ENCODE measurements at regions not wholly inside any gene's neighbourhood (a gene's known extent, or its start where the extent isn't known, plus 50 kb on each side); places are given as distances from the start of the nearest gene placed in this dataset.

DNA sequence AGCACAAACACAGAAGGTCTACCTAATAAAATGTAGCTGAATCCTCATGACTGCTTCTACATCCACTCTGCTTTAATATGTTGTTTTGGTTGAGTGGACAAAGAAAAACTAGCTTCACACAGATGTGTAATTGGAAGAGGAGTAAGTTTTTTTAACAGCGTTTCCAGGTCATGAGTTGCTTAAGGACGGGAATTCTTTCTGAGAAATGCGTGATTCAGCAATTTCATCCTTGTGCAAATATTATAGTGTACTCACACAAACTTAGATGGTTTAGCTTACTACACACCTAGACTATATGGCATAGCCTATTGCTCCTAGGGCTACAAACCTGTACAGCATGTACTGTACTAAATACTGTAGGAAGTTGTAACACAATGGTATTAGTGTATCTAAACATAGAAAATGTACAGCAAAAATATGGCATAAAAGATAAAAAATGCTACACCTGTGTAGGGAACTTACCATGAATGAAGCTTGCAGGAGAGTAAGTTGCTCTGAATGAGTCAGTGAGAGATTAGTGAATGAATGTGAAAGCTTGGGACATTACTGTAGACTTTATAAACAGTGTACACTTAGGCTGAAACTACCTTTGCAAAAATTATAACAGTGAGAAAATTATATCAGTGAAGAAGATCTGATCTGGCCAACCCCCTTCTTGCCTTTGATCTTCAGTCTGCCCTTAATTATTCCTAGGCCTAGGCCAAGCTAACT lies 70.8 kb upstream of the IL15 start:
- H3K27me3 ChIP-seq (replicated peaks; ENCODE audit: control insufficient read depth, insufficient read depth, low read length, poor library complexity, severe bottlenecking), result no peaks in the 10 kb centered on the region
- no peak for DNase-seq
- no peaks in the 10 kb centered on the region for H3K4me1 ChIP-seq (ENCODE audit: control insufficient read depth, insufficient read depth, low read length, poor library complexity, severe bottlenecking)
- no peaks in the 10 kb centered on the region for H3K36me3 ChIP-seq (ENCODE audit: control insufficient read depth, insufficient read depth, low read length)
- no peak overlapping the region for H3K4me3 ChIP-seq (ENCODE audit: insufficient read depth, low read depth, low read length, poor library complexity, severe bottlenecking)
- H3K9me3 ChIP-seq (ENCODE audit: control insufficient read depth, low read length), result no peaks in the 10 kb centered on the region
- H3K27ac ChIP-seq (ENCODE audit: insufficient read depth, low read length, poor library complexity, severe bottlenecking), result no peak overlapping the region

DNA sequence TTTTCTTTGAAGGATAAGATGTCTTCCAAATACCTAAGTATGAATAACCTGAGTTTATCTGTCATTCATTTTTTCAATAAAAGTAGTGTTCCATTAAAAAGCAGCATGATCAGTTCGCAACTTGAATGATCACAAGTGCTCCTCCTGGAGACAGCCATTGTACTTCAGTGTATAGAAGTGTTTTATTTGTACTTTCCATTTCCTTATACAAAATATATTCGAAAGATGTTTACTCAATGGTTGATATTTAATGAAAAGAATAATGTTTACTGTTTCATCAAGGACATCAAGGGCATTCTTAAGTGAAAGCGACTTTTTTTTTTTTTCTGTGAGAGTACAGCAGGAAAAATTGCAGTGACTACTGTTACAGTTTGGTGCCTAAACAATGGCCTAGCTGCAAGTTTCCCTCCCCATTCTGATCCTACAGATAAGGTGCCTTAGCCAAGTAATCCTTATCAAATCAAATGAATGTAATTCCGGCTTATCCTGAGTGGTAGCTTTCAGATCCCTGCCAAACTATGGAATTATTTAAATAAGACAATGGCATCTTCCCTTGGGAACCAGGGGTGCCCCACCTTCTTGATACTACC lies 69.0 kb upstream of the IL15 start:
- Histone ChIP-seq H3K27me3 (replicated peaks; ENCODE audit: control insufficient read depth, insufficient read depth, low read length, poor library complexity, severe bottlenecking) (no peaks in the 10 kb centered on the region), H3K36me3 (ENCODE audit: control insufficient read depth, insufficient read depth, low read length) (no peaks in the 10 kb centered on the region), H3K9me3 (ENCODE audit: control insufficient read depth, low read length) (no peaks in the 10 kb centered on the region), H3K4me3 (ENCODE audit: insufficient read depth, low read depth, low read length, poor library complexity, severe bottlenecking) (no peak overlapping the region), H3K27ac (ENCODE audit: insufficient read depth, low read length, poor library complexity, severe bottlenecking) (no peak overlapping the region), H3K4me1 (ENCODE audit: control insufficient read depth, insufficient read depth, low read length, poor library complexity, severe bottlenecking) (no peaks in the 10 kb centered on the region)
- DNase-seq, result no peak

DNA sequence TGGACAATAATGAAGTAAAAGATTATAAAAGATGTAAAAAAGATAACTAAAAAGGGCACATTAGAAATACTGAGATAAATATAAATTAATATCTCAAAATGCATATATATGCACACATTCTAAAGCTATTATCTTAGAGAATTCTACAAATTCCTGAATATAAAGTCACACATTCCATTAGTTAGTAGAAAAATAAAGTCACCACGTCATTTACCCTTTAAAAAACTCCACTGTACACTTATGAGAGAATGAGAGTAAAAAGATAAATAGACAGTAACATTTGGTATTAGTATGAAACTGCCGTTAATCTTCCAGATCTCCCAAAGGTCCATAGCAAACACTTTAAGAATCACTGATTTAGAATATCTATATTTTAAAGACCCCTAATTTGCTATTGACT lies 67.2 kb upstream of the IL15 start:
- Histone ChIP-seq H3K4me1 (ENCODE audit: control insufficient read depth, insufficient read depth, low read length, poor library complexity, severe bottlenecking) (no peaks in the 10 kb centered on the region), H3K27ac (ENCODE audit: insufficient read depth, low read length, poor library complexity, severe bottlenecking) (no peak overlapping the region)

DNA sequence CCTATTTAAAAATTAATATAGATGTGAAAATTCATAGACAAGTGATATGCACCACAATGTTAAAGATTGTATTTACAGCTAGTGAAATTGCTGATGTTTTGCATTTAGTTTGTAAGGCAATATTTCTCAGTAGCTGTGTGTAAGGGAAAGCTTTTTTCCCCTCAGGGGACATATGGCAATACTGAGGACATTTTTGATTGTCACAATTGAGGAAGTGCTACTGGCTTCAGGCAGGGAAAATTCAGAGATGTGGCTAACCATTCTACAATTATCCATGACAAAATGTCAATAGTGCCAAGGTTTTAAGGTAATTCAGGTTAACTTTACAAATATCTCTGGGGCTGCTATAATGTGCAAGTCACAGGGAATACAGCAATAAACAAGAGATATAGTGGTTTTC lies 66.1 kb upstream of the IL15 start:
- no peaks in the 10 kb centered on the region for H3K9me3 ChIP-seq (ENCODE audit: control insufficient read depth, low read length)
- DNase-seq, result no peak
- H3K27me3 ChIP-seq (replicated peaks; ENCODE audit: control insufficient read depth, insufficient read depth, low read length, poor library complexity, severe bottlenecking), result no peaks in the 10 kb centered on the region
- no peak overlapping the region for H3K27ac ChIP-seq (ENCODE audit: insufficient read depth, low read length, poor library complexity, severe bottlenecking)
- H3K4me3 ChIP-seq (ENCODE audit: insufficient read depth, low read depth, low read length, poor library complexity, severe bottlenecking), result no peak overlapping the region
- H3K4me1 ChIP-seq (ENCODE audit: control insufficient read depth, insufficient read depth, low read length, poor library complexity, severe bottlenecking), result no peaks in the 10 kb centered on the region
- H3K36me3 ChIP-seq (ENCODE audit: control insufficient read depth, insufficient read depth, low read length), result no peaks in the 10 kb centered on the region

More for the DNA sequence above, 67.2 kb upstream of the IL15 start:
- Histone ChIP-seq H3K9me3 (ENCODE audit: control insufficient read depth, low read length) (no peaks in the 10 kb centered on the region), H3K36me3 (ENCODE audit: control insufficient read depth, insufficient read depth, low read length) (no peaks in the 10 kb centered on the region), H3K27me3 (replicated peaks; ENCODE audit: control insufficient read depth, insufficient read depth, low read length, poor library complexity, severe bottlenecking) (no peaks in the 10 kb centered on the region), H3K4me3 (ENCODE audit: insufficient read depth, low read depth, low read length, poor library complexity, severe bottlenecking) (no peak overlapping the region)
- DNase-seq, result no peak

DNA sequence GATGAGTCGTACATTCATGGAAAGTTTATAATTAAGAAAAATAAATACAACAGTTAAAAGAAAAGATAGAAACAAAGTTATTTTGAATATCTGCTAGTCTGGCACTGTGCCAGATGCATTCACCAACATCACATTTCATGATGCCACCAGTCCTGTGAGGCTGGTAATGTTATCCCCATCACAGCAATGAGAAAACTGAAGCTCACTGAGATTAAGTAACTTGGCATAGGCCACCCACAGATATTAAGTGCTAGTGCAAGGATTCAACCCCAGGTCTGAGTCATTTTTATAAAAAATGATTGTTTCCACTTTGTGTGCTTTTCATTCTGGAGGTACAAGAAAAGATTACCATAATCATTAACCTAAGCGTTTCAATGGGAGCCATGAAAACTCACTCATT lies 65.0 kb upstream of the IL15 start:
- H3K27ac ChIP-seq (ENCODE audit: insufficient read depth, low read length, poor library complexity, severe bottlenecking), result no peak overlapping the region
- H3K4me1 ChIP-seq (ENCODE audit: control insufficient read depth, insufficient read depth, low read length, poor library complexity, severe bottlenecking), result no peaks in the 10 kb centered on the region
- H3K4me3 ChIP-seq (ENCODE audit: insufficient read depth, low read depth, low read length, poor library complexity, severe bottlenecking), result no peak overlapping the region
- DNase-seq, result no peak
- H3K36me3 ChIP-seq (ENCODE audit: control insufficient read depth, insufficient read depth, low read length), result no peaks in the 10 kb centered on the region
- H3K27me3 ChIP-seq (replicated peaks; ENCODE audit: control insufficient read depth, insufficient read depth, low read length, poor library complexity, severe bottlenecking), result no peaks in the 10 kb centered on the region
- H3K9me3 ChIP-seq (ENCODE audit: control insufficient read depth, low read length), result no peaks in the 10 kb centered on the region

DNA sequence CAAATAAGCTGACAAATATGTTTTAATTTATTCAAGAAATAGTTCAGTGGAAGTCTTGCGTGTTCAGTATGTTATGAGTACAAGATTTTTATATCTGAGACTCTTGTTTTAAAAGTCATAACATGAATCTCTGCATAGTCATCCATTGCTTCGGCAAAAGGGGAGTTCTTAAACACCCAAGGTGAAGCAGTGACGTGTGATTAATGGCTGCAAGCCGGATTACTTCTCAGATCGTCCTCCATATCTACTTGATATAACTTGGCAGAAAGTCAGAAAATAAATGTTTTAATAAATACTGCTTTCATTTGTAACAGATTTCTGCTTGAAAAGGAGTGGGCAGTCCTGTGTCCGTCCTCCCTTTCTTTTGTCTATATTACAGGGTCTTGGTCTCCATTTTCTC lies 64.6 kb upstream of the IL15 start:
- H3K4me3 ChIP-seq (ENCODE audit: insufficient read depth, low read depth, low read length, poor library complexity, severe bottlenecking), result no peak overlapping the region
- H3K9me3 ChIP-seq (ENCODE audit: control insufficient read depth, low read length), result no peaks in the 10 kb centered on the region
- no peak for DNase-seq
- H3K36me3 ChIP-seq (ENCODE audit: control insufficient read depth, insufficient read depth, low read length), result no peaks in the 10 kb centered on the region
- no peak overlapping the region for H3K27ac ChIP-seq (ENCODE audit: insufficient read depth, low read length, poor library complexity, severe bottlenecking)
- H3K27me3 ChIP-seq (replicated peaks; ENCODE audit: control insufficient read depth, insufficient read depth, low read length, poor library complexity, severe bottlenecking), result no peaks in the 10 kb centered on the region
- H3K4me1 ChIP-seq (ENCODE audit: control insufficient read depth, insufficient read depth, low read length, poor library complexity, severe bottlenecking), result no peaks in the 10 kb centered on the region

DNA sequence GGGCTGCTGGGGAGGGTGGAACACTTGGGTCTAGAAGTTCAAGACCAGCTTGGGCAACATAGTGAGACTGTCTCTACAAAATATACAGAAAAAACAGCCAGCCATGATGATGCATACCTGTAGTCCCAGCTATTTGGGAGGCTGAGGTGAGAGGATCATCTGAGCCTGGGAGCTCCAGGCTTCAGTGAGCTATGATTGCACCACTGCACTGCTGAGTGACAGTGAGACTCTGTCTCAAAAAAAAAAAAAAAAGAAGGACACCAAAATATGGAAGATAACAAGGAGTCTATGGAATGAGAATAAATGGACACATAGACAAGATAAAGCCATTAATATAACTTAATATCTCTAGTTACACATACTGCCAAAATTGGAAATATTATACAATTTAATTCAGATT lies 62.7 kb upstream of the IL15 start:
- DNase-seq, result no peak
- Histone ChIP-seq H3K27ac (ENCODE audit: insufficient read depth, low read length, poor library complexity, severe bottlenecking) (no peak overlapping the region), H3K4me1 (ENCODE audit: control insufficient read depth, insufficient read depth, low read length, poor library complexity, severe bottlenecking) (no peaks in the 10 kb centered on the region), H3K4me3 (ENCODE audit: insufficient read depth, low read depth, low read length, poor library complexity, severe bottlenecking) (no peak overlapping the region), H3K36me3 (ENCODE audit: control insufficient read depth, insufficient read depth, low read length) (no peaks in the 10 kb centered on the region), H3K9me3 (ENCODE audit: control insufficient read depth, low read length) (no peaks in the 10 kb centered on the region), H3K27me3 (replicated peaks; ENCODE audit: control insufficient read depth, insufficient read depth, low read length, poor library complexity, severe bottlenecking) (no peaks in the 10 kb centered on the region)

DNA sequence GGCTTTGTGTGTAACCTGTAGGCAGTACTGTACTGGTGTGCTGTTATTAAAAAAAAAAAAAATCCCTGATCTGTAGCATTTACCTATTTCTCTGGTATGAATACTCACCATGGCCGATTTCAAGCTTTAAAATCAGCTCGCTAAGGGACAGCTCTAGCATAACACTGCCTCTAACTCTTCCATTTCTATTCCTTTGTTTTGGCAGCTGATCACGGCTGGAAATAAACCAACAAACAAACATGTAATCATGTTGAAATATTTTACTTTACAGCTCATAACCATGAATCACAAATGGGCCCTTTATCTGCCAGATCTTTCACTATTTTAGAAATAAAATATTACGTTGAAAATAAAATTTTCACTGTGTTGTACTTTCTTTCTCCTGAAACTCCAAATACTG lies 60.5 kb upstream of the IL15 start:
- H3K4me1 ChIP-seq (ENCODE audit: control insufficient read depth, insufficient read depth, low read length, poor library complexity, severe bottlenecking), result no peaks in the 10 kb centered on the region
- no peak overlapping the region for H3K27ac ChIP-seq (ENCODE audit: insufficient read depth, low read length, poor library complexity, severe bottlenecking)
- H3K36me3 ChIP-seq (ENCODE audit: control insufficient read depth, insufficient read depth, low read length), result no peaks in the 10 kb centered on the region
- no peak for DNase-seq
- H3K9me3 ChIP-seq (ENCODE audit: control insufficient read depth, low read length), result no peaks in the 10 kb centered on the region
- H3K4me3 ChIP-seq (ENCODE audit: insufficient read depth, low read depth, low read length, poor library complexity, severe bottlenecking), result no peak overlapping the region
- no peaks in the 10 kb centered on the region for H3K27me3 ChIP-seq (replicated peaks; ENCODE audit: control insufficient read depth, insufficient read depth, low read length, poor library complexity, severe bottlenecking)

DNA sequence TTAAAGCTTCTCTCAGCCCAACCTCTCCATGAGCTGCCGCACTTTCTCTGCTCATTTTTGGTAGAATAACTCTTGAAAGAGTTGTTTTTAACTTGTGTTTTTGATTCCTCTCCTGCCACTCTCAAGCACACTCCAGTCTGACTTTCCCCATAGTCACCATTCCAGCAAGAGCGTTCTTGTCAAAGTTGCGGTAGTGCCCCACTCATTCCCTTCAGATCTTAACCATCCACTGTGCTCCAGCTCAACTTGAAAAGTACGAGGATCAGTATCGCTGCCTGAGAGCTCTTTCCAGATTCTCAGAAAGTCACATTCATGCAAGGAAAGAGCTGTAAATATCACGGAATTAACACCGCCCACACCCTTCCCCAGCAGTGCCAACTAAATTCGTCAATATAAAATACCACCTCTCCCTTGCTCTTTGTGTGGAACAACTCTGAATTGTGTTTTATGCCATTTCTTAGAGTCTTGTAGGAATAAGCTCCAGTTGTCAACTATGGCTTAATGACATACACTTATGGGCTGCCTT lies 59.7 kb upstream of the IL15 start:
- Histone ChIP-seq H3K4me1 (ENCODE audit: control insufficient read depth, insufficient read depth, low read length, poor library complexity, severe bottlenecking) (no peaks in the 10 kb centered on the region), H3K27me3 (replicated peaks; ENCODE audit: control insufficient read depth, insufficient read depth, low read length, poor library complexity, severe bottlenecking) (no peaks in the 10 kb centered on the region), H3K9me3 (ENCODE audit: control insufficient read depth, low read length) (no peaks in the 10 kb centered on the region), H3K4me3 (ENCODE audit: insufficient read depth, low read depth, low read length, poor library complexity, severe bottlenecking) (no peak overlapping the region), H3K36me3 (ENCODE audit: control insufficient read depth, insufficient read depth, low read length) (no peaks in the 10 kb centered on the region), H3K27ac (ENCODE audit: insufficient read depth, low read length, poor library complexity, severe bottlenecking) (no peak overlapping the region)
- DNase-seq, result no peak

DNA sequence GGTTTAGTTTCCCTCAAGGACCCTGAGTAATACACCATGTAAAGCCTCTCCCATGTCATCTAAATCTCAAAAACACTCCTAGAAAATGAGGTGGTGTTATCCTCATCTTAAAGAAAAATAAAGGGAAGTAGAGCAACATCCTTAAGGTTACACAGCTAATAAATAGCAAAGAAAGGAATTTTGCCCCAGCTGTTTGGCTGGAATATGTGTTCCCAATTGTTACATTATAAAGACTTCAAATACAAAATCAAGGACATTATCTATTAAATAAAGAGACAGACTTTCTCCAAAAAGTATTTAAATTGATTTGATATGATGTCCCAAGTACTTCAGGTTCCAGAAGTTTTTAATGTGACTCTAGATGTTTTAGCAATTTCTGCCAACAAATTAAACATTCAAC lies 57.9 kb upstream of the IL15 start:
- DNase-seq, result no peak
- H3K4me1 ChIP-seq (ENCODE audit: control insufficient read depth, insufficient read depth, low read length, poor library complexity, severe bottlenecking), result no peaks in the 10 kb centered on the region
- no peaks in the 10 kb centered on the region for H3K9me3 ChIP-seq (ENCODE audit: control insufficient read depth, low read length)
- H3K27me3 ChIP-seq (replicated peaks; ENCODE audit: control insufficient read depth, insufficient read depth, low read length, poor library complexity, severe bottlenecking), result no peaks in the 10 kb centered on the region
- H3K27ac ChIP-seq (ENCODE audit: insufficient read depth, low read length, poor library complexity, severe bottlenecking), result no peak overlapping the region
- no peak overlapping the region for H3K4me3 ChIP-seq (ENCODE audit: insufficient read depth, low read depth, low read length, poor library complexity, severe bottlenecking)
- no peaks in the 10 kb centered on the region for H3K36me3 ChIP-seq (ENCODE audit: control insufficient read depth, insufficient read depth, low read length)
